ENCODE measurements at regions not wholly inside any gene's neighbourhood (a gene's known extent, or its start where the extent isn't known, plus 50 kb on each side); places are given as distances from the start of the nearest gene placed in this dataset.

DNA sequence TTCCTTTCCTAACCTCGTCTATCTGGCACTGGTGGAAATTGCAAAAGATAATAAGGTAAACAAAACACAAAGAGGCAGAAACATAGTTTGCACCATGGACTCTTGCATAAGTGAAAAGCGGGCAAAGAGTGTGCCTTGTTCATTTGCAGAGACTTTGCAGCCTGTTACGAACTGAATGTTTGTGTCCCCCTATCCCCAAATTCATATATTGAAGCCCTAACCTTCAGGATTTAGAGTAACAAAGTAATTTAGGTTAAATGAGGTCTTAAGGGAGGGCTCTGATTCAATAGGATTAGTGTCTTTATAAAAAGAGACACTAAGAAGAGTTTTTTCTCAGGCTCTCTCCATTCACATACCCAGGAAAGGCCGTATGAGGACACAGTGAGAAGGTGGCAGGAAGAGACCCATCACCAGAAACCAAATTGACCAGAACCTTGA lies 52.1 kb upstream of the FAM169A start:
- no peak for DNase-seq (ENCODE audit: extremely low read depth in 1 of 2, low read depth in 1 of 2)

DNA sequence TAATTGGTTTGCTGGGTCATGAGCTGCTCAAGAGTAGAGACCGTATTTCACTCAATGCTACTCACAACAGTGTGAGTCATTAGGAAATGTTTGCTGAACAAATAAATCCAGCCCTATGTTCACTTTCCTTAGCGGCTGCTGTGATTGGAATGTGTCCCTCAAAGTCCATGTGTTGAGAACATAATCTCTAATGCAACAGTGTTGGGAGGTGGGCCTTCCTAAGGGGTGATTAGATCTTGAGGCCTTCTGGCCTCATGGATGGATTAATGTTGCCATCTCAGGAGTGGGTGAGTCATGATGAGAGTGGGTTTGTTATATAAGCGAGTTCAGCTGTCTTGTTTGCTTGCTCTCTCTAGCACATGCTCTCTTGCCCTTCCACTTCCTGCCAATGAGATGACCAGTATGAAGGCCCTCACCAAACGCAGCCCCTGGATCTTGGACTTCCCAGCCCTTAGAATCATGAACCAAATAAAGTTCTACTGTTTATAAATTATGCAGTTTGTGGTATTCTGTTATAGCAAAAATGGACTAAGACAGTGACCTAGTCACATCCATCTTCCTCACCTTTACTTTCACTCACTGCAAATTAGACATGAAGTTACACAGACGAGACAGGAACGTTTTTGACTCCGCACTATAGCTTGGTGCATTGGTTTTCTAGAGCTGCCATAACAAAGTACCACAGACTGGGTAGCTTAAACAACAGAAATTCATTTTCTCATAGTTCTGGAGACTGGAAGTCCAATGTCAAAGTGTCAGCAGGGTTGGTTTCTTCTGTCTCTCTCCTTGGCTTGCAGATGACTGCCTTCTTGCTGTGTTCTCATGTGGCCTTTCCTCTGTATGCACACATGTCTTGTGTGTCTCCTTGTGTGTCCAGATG lies 50.9 kb upstream of the FAM169A start:
- no peak for DNase-seq (ENCODE audit: extremely low read depth in 1 of 2, low read depth in 1 of 2)
